T-helper 22 cell (primary cell): ENCODE measurements at regions not wholly inside any gene's neighbourhood (a gene's known extent, or its start where the extent isn't known, plus 50 kb on each side); places are given as distances from the start of the nearest gene placed in this dataset.
"Not testable (repeated sequence)": the region's sequence is repeated elsewhere in the genome, so short reads cannot be mapped to it uniquely, and the experiment has no call there.

ENCODE experiments used
- DNase-seq: peaks from one replicate; pipeline ENCODE4 v3.0.0-alpha.2; 2020; ENCODE audit warnings: low read depth

DNA sequence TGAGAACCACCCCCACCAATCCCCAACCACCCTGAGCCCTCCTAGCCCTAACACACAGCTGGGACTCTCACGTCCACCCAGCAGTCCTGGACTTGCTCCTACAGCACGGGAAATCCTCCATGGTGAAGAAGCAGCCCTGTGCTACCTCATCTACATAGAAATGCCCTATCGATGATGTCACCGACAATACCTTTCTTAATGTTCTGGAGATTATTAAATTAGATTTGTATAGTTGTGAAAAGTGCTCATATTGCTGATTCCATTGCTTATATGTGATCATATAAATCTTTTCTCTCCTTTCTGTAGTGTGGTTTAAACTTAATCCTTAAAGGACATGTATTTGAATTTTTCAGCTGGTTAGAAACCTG is 97.1 kb downstream of the PPIAL4G start:
- not testable (repeated sequence) for DNase-seq

- no peak for DNase-seq
Observed at GRCh38 chr1:148385371-148386030, 97.6 kb downstream of the PPIAL4G start.

GRCh38 chr1:148383966-148384365 is 99.1 kb downstream of the PPIAL4G start:
- DNase-seq: no peak

DNA sequence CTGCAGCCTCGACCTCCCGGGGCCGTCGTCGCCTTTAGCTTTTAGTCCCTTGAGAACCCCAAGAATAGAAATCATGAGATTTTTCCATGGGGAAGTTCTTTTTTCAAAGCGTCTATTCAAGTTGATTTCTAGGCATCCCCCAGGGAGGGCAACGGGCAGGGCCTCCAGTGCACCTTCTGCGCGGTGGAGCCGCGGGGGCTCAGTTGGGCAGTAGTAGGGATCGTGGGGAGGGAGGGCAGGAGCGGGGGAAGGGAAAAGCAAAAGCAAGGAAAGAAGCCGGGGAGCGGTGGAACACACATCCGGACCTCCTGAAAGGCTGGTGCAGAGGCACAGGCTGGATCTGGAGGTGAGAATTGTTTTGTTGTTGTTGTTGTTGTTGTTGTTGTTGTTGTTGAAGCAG is 103.4 kb downstream of the PPIAL4G start:
- no peak for DNase-seq

DNA sequence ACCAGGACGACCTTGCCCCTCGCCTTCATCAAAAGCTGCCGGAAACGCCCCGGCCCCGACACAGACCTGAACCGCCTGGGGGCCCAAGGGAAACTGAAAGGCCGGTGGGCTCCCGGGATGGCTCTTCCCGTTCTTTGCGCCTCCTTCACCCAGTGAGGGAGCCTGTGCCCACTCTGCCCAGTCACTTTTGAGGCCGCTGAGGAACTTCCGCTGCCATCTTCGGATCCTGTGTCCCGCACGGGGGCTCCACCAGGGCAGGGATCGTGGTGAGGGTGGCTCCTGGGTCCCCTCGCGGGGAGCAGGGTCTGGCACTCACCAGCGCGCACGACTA is 104.0 kb downstream of the PPIAL4G start:
- DNase-seq: no peak

DNA sequence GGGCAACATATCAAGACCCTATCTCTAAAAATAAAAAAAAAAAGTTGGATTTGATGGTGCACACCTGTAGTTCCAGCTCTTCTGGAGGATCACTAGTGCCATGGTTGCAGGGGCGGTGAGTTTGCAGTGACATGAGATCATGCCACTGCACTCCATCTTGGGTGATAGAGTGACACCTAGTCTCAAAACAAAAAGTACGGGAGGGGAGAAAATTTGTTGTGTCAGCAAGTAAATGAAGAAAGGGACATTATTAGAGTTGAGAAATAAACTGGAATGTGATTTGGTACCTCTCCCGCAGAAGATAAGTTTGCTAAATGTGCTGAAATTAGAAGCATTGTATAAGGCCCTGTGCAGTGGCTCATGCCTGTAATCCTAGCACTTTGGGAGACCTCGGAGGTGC is 105.1 kb downstream of the PPIAL4G start:
- not testable (repeated sequence) for DNase-seq

DNA sequence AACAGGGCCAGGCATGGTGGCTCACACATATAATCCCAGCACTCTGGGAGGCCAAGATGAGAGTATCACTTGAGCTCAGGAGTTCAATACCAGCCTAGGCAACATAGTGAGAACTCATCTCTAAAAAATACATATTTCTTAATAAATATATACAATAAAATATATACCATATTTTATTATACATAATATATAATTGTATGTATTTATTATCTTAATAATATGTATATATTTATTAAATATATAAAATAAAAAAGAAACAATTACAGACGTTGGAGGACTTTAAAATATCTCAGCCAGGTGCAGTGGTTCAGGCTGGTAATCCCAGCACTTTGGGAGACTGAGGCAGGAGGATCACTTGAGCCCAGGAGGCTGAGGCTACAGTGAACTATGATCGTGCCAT is 106.1 kb downstream of the PPIAL4G start:
- DNase-seq: not testable (repeated sequence)

DNA sequence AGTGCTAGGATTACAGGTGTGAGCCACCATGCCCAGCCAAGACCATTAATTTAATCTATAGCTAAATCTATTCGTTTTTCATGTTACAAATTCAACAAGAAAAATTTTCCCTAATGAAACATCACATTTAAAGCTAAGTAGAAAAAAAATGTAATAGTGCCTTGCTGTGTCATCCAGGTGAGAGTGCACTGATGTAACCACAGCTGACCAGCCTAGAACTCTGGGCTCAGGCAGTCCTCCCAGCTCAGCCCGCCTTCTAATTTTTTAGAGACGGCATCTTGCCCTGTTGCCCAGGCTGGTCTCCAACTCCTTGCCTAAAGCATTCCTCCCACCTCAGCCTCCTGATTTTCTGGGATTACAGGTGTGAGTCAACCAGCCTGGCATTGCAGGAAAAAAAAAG is 109.0 kb downstream of the PPIAL4G start:
- no peak for DNase-seq

DNA sequence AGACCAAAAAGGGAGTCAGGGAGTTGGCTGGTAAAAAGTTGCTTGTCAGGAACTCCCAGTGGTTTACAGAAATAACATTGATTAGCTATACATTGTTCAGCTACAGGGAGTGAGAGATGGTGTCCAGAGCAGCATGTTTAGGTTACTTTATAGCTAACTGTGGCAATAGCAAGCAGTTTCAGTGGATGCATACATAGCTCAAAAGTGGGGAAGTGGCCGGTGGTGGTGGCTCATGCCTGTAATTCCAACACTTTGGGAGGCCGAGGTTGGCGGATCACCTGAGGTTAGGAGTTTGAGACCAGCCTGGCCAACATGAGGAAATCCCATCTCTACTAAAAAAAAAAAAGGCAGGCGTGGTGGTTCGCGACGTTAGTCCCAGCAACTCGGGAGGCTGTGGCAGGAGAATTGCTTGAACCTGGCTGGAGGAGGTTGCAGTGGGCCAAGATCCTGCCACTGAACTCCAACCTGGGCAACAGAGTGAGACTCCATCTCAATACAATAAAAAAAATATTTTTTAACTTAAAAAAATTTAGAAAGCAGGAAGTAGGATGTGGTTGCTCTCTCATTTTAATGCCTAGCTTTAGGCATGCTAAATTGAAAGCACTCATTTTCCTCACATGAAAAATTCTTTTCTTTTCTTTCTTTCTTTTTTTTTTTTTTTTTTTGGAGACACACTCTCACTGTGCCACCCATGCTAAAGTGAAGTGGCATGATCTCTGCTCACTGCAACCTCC is 109.7 kb downstream of the PPIAL4G start:
- no peak for DNase-seq

DNA sequence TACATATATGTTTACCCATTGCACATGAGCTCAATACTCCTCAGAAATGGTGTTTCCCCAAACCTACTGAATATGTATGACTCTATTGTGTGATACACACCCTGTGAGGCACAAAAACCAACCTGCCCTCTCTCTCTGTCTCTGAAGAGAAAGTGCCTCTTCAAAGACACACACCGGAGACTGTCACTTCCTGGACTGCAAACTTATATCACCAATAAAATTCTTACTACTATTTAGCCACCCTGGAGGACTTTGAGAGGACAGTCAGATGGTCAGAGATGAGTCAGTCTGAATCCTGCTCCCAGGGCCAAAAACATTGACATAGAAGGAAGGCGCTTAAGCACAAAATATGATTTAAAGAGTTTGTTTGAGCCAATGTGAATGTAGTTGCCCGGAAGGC is 110.4 kb downstream of the PPIAL4G start:
- DNase-seq: peak; percentile 39

DNA sequence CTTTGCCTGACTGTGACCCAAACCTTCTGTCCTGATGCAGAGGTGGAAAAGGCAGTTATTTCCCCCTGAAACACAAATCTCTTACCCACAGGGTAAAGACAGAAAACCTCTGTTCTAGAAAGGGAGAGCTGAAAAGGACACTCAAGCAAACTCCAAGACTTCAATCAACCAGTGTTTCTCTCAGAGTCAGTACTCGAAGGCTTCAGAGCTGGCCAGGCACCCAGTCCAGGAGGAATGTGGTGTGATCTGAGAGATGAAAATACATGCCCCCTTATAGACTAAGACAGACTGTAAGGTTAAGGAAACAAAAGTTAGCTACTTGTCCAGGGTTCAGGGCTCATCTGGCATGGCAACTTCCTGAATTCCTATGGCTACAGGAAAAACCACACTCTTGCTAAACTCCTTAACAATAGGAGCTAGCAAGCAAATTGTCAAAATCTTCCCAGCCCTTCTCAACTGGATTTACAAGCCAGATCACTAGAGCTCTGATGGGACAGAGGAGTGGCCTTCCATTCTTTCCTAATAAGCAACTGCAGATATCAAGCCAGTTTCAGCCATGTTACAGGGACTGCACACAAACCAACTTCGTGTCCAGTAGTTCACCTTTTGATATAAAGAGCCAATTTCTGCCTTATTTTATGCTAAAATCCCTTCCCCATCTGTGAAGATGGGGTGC is 110.9 kb downstream of the PPIAL4G start:
- not testable (repeated sequence) for DNase-seq

- peak; percentile 46 for DNase-seq
Observed at GRCh38 chr1:148371551-148371994, 111.5 kb downstream of the PPIAL4G start.

DNA sequence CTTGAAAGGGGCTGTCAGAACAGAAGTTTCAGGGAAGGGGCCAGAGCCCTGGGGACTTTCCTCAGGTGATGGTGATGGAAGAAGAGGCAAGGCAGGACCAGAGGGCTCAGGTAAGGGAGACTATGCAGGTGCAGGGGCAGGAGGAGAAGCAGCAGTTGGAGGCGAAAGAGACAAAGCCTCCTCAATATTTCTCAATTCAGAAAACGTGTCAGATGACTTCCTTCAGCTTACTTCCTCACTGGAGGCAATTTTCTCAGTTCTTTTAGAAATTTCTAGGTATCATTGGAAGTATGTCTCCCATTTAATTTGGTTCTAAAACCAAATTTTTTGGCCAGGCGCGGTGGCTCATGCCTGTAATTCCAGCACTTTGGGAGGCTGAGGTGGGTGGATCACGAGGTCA is 112.4 kb downstream of the PPIAL4G start:
- not testable (repeated sequence) for DNase-seq

GRCh38 chr1:148367596-148367995 is 115.5 kb downstream of the PPIAL4G start:
- DNase-seq: no peak

DNA sequence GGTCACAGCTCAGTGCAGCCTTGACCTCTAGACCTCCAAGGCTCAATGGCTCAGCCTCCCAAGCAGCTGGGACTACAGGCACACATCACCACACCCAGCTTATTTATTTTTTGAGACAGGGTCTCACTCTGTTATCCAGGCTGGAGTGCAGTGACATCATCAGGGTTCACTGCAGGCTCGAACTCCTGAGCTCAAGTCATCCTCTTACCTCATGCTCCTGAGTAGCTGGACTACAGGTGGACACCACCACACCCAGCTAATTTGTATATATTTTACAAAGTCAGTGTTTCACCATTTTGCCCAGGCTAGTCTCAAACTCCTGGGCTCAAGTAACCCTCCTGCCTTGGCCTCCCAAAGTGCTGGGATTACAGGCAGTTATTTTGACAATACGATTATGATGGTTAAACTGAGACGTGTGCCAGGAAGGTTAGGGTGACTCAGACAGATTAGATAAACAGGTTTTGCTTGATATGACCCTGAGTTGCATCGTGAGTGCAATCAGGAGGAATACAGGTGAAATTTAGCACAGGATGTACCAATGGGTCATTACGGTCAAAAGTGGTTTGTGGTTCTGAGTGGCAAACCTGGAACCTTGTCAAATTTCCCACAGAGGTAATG is 116.9 kb downstream of the PPIAL4G start:
- DNase-seq: not testable (repeated sequence)

DNA sequence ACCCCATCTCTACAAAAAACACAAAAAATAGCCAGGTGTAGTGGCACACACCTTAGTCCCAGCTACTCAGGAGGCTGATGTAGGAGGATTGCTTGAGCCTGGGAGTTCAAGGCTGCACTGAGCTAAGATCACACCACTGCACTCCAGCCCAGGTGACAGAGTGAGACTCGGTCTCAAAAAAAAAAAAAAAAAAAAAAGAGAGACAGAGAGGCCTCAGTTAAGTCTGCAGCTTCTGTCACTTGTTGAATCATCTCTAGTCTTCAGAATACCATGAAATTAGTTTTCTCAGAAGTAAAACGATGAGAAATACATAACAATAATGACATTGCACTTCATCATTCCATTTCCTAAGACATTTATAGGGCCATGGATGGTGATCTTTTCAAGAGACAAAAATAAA is 118.0 kb downstream of the PPIAL4G start:
- DNase-seq: not testable (repeated sequence)

DNA sequence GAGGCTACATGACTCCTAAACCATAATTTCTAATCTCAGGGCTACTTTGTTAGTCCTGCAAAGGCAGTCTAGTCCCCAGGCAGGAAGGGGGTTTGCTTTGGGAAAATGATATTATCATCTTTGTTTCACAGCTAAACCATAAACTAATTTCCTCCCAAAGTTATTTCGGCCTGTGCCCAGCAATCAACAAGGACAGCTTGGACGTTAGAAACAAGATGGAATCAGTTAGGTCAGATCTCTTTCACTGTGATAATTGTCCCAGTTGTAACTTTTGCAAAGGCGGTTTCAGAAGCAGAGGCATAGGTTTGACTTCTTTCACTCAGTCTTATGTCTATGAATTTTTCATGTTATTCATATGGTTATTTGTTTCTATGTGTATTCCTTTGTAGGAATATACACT is 119.1 kb downstream of the PPIAL4G start:
- not testable (repeated sequence) for DNase-seq

DNA sequence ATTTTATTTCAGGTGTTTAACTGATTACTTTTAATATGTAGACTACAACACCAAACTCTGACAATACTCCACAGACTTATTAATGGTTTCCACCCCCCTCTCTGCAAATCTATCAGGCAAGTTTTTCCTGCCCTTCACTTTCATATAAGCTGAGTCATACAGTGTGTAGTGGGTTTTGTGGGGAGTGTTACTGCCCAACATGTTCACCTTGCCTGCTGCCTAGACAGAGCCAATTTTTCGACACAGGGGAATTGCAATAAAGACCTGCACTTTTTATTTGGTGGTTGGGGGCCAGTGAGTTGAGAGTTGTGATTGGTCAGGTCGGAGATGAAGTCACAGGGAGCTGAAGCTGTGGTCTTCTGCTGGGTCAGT is 119.7 kb downstream of the PPIAL4G start:
- DNase-seq: no peak

DNA sequence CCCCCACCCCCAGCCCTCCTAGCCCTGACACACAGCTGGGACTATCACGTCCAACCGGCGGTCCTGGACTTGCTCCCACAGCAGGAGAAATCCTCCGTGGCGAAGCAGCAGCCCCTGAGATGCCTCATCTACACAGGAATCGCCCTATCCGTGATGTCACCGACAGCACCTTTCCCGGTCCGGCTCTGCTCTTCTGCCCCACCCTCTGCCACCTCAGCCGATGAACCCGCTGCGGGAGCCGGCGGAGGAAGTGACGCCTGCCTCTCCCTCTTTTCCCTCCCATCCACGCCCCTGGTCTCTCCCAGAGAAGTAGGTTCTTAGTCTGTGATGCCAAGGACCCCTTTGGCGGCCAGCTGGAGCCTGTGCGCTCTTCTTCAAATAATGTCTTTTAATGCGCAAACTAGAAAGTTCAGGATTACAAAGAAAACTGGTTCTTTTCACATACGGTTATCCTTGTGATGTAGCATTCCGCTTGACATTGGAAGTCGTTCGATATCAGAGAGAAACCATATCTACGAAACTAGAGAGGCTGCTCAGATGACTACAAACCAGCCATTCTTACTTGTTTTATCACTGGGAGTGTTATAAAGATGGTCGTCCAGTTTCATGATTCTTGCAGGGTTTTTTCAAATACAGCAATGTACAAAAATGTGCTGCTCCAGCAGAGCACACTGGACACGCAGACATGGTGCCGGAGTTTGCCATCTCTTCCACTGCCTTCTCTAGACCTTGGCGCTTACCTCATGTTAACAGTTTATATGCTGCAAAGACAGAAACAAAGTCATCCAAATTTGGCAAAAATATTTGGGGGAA is 120.3 kb downstream of the PPIAL4G start:
- no peak for DNase-seq

DNA sequence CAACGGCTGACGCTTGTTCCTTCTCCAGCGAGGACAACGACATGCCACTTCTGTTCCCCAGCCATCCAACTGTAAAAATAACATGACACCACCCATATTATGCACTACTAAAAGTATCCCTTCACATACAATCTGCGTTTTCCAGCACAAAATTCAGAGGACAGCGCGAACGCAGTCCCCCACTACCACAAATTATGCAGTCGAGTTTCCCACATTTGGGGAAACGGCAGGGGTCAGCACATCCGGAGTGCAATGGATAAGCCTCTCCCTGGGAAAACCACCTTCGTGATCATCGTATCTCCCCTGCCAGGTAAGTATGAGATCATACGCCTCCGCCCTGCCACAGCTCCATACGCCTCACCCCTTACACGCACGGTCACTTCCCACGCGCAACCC is 120.9 kb downstream of the PPIAL4G start:
- DNase-seq: no peak

GRCh38 chr1:148361427-148362215 is 121.5 kb downstream of the PPIAL4G start:
- DNase-seq: peak; percentile 28
